GM19328 (cell line): ENCODE measurements at regions not wholly inside any gene's neighbourhood (a gene's known extent, or its start where the extent isn't known, plus 50 kb on each side); places are given as distances from the start of the nearest gene placed in this dataset.
"Not testable (repeated sequence)": the region's sequence is repeated elsewhere in the genome, so short reads cannot be mapped to it uniquely, and the experiment has no call there.

Experiments
- ATAC-seq: cut with Tn5 transposase; IDR thresholded peaks from one replicate; pipeline ENCODE4 v1.9.1; 2021; ENCODE audit warnings: mild to moderate bottlenecking, moderate library complexity; ENCODE audit not compliant: unreplicated experiment

DNA sequence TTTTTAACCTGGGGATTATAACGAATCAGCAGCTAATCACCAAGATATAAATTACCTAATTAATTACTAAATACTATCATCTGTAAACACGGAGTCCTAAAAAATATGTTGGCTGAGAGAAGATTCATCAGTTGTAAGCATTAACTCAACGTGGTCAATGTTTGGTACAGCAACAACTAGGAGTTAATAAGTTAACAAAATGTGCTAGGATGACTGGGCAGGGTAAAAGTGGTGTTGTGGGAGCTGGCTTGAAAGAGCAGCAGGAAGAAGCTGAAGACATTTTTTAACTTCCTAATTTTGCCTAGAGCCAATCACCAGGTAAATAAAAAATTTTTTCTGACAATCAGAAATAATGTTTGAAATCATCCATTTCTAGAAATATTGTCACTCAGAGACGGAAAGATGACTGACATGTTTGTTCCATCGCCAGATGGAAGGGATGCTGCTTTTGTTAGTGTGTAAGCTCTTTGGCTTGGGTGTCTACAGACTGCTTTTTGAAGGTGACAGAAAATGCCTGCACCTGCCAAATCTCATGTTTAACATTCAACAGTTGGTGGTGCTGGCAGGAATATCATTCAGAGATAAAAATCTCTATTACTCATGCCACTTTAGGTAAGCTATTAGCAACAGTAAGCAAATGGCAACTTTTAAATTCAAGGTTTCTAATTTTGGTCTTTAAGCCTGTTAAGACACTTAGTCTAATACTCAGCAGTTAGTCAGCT lies 1126.9 kb downstream of the STPG2 start:
- no peak for ATAC-seq

DNA sequence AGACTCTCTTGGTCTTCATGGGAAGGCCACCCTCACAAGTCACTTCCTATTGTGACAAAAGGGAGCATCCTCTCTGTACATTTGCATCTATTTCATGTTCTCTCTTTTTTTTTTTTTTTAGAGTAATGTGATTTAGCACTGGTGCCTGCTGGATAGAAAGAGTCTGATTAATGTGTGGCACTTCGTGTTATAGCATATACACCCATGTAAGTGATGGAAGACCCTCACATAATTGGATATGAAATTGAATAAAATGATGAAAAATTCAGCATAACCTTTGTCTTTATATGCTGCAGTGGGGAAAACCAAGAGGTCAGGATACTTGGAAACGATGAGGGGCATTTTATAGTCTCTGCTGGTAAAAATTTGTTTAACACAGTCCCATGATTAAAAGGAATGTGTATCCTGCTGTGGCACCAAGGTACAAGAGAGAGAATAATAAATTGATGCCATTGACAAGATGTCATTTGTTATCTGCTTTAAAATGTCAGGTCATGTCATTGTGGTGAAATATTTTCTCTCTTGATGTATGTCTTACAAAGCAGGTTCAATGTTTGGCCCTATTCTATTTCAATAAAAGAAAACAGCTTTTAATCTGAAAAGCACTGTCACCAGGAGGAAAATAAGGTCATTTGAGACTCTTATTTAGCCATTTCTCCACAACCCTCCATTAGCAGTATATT lies 1115.4 kb downstream of the STPG2 start:
- no peak for ATAC-seq

DNA sequence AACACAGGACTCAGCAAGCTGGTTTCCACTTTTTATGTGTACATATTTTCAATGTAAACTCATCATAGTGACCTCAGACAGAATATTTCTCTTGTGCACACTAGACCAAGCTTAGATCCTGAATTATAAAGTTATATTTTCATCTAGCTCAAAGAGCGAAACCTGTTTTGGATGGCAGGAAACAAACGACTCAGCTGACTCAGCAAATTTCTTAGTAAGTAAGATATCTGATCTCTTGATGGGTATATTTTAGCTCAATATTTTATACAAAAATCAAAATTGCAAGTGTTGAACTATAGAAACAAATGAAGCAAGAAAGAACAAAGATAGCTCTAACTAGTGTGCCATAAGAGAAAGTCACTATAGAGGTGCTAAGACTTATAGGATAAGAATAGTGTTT lies 1114.5 kb downstream of the STPG2 start:
- ATAC-seq: no peak

GRCh38 chr4:97037411-97038145 lies 1105.7 kb downstream of the STPG2 start:
- not testable (repeated sequence) for ATAC-seq

GRCh38 chr4:97038146-97038516 lies 1105.1 kb downstream of the STPG2 start:
- ATAC-seq: no peak

DNA sequence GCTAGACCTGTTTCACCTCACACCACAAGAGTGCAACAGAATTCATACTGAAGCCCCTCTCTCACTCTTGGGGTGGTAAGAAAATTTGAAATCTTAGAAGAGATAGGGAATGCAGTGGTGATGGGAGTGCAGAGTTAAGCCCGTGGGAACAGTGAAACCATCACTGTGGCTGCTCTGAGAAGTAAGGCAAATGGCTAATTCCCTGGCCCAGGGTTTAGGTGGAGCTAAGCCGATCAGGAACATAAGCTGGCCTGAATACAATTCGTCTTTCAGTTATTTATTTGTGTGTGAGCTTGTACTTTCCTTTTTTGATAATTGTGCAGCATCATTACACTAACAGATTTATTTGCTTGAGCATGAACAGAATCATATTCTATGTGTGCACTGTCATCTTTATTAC lies 1070.6 kb downstream of the STPG2 start:
- no peak for ATAC-seq

DNA sequence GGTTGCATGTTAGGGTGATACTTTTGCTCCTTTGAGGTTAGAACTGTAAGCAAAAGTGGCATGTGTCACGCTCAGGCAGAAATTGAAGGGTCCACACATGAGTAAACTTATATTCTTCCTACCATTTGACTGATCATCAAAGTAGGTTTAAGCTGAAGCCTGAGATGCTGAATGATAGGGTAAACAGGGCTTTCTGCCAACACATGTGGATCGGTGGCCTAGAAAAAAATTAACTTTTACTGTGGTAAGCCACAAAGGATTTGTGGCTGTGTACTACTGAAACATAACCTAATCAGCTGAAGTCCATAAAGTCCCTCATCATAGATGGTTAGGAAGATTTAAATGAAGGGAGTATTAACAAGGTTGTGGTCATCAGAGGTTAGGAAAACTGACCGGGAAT lies 1070.1 kb downstream of the STPG2 start:
- ATAC-seq: no peak

DNA sequence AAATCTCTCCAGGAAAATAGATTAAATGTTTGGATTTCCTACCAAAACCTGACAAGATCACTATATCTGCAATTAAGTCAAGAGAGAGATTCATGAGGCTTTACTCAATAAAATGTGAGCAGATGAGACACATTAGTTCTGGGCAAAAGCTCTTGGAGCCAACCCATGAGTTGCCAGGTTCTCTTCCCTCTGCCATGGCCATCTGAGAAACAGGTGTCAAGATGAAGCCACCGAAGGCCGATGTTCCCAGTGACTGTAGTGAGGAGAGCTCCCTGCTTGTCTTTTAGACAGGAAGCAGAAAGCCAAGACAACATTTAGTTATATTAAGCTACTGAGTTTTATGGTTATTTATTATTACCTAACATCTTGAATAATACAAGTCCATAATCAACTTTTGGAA lies 1068.7 kb downstream of the STPG2 start:
- no peak for ATAC-seq

DNA sequence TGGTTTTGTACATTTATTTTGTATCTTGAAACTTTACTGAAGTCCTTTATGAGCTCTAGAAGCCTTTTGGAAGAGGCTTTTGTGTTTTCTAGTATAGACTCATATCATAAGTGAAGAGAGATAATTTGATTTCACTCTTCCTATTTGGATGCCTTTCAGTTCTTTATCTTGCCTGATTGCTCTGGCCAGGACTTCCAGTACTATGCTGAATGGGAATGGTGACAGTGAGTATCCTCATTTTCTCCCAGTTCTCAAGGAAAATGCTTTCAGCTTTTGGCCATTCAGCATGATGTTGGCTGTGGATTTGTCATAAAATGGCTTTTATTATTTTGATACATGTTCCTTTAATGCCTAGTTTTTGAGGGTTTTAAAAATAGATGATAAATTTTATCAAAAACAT lies 1061.3 kb downstream of the STPG2 start:
- ATAC-seq: no peak

DNA sequence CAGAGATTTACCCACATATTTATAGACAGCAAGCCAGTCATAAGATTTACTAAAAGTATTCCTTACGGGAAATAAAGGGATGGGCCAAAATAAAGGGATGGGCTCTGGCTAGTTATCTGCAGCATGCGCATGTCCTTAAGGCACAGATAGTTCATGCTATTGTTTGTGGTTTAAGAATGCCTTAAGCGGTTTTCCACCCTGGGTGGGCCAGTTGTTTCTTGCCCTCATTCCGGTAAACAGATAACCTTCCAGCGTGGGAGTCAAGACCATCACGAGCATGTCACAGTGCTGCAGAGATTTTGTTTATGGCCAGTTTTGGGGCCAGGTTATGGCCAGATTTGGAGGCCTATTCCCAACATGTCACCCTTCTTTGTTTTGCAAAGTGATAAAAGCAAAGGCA lies 1046.2 kb downstream of the STPG2 start:
- ATAC-seq: not testable (repeated sequence)

DNA sequence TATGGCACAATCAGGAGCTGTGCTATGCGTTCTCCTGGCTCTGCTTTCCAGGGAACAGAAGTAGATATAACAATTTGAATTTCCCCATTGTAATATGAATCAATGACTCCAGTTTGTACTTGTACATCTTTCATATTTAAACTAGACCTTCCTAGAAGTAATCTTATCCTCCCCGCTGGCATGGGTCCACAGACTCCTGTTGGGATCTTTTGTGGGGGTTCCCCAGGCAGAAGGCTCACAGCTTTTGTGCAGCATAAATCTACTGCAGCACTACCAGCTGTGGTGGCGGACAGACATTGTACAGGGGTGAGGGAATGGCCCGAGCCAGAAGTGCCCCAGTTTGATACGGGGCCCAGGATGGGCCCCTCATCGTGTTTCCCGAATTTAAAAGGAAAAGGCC lies 1042.1 kb downstream of the STPG2 start:
- ATAC-seq: not testable (repeated sequence)

GRCh38 chr4:97103252-97103651 lies 1040.0 kb downstream of the STPG2 start:
- ATAC-seq: no peak

DNA sequence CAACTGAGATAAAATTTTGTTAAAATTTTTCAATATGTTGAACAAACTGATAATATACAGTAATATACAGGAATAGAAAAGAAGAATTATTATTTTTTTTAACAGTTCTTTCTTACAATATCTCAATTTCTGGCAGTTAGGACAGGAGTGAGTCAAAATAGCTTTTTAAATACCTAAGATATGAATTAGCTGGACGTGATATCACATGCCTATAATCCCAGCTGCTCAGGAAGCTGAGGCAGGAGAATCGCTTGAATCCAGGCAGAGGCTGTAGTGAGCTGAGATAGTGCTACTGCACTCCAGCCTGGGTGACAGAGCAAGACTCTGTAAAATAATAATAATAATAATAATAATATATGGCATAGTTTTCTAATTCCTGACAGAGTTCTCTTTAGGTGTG lies 1039.3 kb downstream of the STPG2 start:
- no peak for ATAC-seq

DNA sequence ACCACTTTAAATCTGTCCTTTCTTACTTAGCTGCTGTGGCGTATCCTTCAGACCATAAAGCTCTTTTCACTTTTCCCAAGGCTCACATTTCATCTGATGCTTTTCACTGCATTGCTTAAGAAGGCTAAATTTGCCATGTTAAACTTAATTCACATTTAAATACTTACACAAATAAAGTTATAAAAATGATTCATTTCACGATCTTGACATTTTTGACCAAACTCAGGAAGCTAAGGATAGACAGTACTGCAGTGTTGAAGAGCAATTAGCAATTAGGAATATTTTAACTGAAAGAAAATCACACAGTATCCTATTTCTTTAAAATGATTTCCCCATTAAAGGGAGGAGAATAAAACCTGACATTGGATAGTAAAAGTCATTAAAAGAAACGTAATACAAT lies 1038.6 kb downstream of the STPG2 start:
- no peak for ATAC-seq

DNA sequence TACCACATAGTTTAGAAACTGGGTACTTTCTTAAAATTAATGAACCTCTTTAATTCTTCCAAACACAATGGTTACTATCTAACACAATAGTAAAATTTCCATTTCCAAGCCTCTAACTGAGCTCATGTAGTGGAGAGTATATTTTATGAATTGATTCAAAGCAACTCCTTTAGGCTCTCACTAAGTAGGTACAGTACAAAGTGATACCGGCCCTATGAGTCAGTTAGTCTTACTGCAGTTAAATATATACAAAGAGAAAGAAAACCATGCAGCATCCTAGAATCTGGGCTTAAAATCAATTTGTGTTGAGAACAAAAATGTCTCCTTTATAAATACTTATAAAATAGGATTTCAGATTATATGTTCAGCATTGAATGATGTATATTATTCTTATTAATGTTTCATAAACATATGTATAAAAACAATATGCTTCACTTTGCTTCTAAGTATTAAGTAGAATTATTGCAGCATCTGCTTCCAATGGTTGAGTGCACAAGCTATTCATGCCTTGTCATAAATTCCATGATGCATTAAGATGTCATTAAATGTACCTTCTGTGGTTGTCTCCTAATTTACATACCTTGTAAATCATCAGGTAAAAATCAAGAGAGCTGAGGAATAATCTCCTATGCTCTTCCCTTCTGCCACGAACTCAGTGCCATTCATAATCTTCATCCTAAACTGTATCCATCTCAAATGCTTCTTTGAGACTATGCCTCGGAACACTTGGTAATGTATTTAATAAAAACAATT lies 1037.8 kb downstream of the STPG2 start:
- ATAC-seq: no peak

GRCh38 chr4:97106161-97106560 lies 1037.1 kb downstream of the STPG2 start:
- ATAC-seq: no peak

- no peak for ATAC-seq
These were observed 1032.8 kb downstream of the STPG2 start for GRCh38 chr4:97110506-97110905.

DNA sequence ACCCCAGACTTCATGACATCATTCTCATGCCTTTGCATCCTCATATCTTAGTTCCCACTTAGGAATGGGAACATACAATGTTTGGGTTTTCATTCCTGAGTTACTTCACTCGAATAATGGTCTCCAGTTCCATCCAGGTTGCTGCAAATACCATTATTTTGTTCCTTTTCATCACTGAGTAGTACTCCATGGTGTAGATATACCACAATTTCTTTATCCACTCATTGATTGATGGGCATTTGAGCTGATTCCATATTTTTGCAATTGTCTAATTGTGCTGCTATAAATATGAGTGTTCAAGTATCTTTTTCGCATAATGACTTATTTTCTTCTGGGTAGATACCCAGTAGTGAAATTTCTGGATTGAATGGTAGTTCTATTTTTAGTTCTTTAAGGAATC lies 1026.8 kb downstream of the STPG2 start:
- no peak for ATAC-seq

- no peak for ATAC-seq
These were observed 1021.8 kb downstream of the STPG2 start for GRCh38 chr4:97121493-97121892.

DNA sequence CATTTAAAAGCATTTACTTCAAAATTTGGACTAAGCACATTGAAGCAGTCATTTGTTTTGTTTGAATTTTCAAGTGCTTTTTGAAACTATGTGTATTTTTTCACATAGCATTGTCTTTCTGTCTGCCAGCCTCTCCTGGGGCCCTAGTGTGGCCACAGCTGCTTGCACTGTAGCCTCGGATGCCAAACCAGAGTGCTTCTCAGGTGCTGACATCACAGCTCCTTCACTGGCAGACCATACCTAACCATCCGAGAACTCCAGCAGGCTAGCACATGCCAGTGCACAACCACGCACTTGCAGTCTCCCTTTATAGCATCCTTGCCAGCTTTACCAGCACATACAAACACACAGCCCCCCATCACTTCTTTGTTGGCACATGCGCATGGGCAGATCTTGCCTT lies 1019.7 kb downstream of the STPG2 start:
- ATAC-seq: no peak

GRCh38 chr4:97132435-97132834 lies 1010.8 kb downstream of the STPG2 start:
- ATAC-seq: no peak
